Umbilical cord (tissue), 1 donor: ENCODE measurements at regions not wholly inside any gene's neighbourhood (a gene's known extent, or its start where the extent isn't known, plus 50 kb on each side); places are given as distances from the start of the nearest gene placed in this dataset.
"Not testable (repeated sequence)": the region's sequence is repeated elsewhere in the genome, so short reads cannot be mapped to it uniquely, and the experiment has no call there.

Source experiments
- DNase-seq: peaks from one replicate; pipeline ENCODE4 v3.0.0-alpha.2; 2015; ENCODE audit warnings: low spot score

DNA sequence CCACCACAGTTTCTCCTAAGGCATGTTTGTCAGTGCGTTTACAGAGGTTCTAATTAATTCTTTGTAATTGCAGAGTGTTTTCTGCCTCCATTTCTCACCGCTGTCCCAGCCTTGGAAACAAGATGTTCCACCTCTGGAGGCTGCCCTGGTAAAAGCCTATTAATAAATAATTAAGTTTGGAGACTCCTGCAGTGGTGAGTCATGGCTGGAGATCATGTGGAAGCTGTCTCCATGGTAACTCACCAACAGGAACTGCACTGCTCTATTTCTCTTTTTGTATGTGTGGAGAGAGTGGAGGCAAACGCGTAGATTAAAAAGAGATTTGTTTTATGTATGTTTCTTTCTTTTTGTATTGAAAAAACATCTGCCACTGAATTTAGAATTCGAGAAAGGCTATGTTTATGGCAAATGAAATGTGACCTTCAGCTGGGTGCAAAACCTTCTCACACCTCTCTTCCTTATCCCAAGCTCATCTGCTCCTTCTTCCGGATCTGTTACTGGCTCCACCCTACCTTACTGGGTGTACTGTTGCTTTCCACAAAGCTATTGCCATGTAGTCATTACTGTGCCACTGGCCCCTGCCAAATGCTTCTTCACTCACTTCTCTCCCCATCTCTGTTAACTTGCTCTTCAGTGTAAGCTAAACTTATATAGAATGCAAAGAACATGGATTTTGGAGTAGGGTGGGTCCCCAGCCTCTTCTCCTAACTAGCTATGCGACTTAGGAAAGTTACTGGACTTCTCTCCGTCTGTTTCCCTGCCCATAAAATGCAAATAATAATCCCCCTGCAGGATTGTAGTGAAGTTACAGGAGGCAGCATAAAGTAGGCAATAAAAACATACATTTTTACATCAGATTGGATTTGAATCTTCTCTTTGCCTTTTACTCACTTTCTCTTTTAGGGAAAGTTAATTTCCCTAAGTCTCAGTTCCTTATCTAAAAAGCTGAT, 778.5 kb downstream of the NTRK3 start:
- peak; percentile 93 for DNase-seq

DNA sequence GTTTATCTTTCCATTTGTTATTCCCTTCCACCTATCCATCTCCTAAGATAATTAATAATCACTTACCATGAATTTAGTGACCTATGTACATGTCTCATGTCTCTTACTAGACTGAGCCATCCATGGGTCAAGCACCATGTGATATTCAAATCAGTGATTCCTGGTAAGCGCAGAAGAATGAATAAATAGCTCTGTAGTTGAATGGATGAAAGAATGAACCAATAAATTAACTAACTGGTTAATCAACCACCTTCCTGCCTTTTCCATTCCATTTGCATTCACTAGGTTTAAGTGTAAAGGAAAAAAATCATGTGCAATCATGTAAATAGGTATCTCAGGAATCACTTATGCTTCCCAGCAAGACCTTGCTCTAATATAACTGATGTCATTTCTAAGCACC, 779.5 kb downstream of the NTRK3 start:
- no peak for DNase-seq

DNA sequence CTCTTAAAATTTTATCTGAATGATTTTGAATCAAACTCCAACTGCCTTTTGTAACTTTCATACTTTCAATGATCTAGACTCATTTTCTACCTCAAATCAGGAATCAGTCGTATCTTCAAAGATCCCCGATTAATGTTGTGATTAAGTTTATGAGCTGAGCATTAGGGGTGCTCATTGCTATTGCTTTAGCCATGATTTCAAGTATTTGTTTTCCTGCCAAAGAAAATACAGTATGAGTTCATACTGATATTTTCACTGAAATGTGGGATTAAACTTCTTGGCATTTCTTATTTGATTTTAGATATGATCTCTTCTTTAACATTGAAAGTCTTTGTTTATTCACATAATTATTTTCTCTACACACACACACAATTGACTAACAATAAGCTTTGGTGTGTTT, 785.6 kb downstream of the NTRK3 start:
- peak; percentile 55 for DNase-seq

DNA sequence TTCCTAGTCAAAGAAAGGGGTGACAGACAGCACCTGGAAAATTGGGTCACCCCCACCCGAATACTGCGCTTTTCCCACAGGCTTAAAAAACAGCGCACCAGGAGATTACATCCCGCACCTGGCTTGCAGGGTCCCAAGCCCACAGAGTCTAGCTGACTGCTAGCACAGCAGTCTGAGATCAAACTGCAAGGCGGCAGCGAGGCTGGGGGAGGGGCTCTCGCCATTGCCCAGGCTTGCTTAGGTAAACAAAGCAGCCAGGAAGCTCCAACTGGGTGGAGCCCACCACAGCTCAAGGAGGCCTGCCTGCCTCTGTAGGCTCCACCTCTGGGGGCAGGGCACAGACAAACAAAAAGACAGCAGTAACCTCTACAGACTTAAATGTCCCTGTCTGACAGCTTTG, 792.6 kb downstream of the NTRK3 start:
- not testable (repeated sequence) for DNase-seq

GRCh38 chr15:87461631-87462030, 794.9 kb downstream of the NTRK3 start:
- DNase-seq = no peak

DNA sequence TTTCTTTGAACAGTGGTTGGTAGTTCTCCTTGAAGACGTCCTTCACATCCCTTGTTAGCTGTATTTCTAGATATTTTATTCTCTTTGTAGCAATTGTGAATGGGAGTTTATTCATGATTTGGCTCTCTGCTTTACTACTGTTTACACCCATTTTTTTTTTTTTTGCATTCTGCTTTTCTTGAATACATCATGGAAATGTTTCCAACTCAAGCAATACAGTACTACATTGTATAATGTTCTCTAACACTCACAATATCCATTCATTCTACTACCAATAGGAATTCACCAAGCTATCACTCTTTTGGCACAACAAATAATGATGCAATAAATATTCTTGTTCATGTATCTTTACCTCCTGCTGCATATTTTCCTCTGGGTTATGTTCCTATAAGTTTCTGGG, 801.7 kb downstream of the NTRK3 start:
- no peak for DNase-seq

DNA sequence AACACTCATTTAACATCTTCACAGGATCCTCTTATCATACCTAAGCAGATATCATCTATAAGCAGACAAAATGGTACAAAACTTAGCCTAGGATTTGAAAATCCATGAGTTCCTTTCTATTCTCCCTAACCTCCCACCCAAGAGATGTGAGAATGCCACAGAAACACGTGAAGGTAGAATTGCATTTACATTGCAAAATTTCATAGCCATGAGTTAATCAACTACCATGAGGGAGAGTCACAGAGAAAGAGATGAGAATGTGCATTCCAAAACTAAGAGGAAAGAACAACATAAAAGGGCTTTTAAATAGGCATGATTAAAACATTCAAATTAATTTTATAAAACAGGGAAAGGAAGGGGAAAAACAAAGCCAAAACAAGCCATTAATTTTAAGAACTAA, 806.2 kb downstream of the NTRK3 start:
- DNase-seq = no peak

GRCh38 chr15:87439090-87439489, 817.4 kb downstream of the NTRK3 start:
- DNase-seq = no peak

- no peak for DNase-seq
Measured at GRCh38 chr15:87433871-87434270, 822.7 kb downstream of the NTRK3 start.

GRCh38 chr15:87429754-87430153, 826.8 kb downstream of the NTRK3 start:
- DNase-seq = no peak

DNA sequence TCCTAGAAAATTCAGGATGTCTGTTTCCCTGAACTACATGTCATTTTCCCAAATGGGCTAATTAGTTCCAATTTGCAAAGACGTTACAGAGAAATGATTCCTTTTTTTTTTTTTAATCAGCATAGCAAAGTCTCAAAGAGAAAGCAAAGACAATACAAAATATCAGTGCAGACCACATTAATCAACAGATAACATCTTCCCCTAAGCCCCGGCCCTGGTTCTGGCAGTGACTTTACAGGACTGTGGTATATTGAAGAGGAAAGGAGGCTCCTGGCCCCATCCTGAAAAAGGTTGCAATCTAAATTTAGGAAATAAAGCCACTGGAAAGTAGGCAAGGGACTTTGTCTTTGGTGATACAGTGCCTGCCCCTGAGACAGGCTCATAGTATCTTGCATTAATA, 836.5 kb downstream of the NTRK3 start:
- no peak for DNase-seq

DNA sequence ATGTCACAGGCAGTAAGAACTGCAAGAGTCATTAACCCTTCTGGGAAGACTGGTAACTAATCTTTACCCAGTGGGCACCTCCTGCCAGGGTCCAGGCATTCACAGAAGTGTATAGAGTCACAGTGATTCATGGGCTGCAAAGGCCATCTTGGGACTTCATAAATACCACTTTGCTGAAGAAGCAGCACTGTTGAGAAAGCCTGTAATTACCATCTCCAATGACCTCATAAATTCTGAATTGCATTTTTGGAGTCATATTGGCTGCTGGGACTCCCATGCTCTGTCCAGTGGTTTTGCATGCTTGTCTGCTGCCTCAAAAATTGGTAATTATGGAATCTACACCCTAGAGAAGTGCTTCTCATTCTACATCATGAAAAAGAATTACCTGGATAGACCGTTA, 837.2 kb downstream of the NTRK3 start:
- no peak for DNase-seq

GRCh38 chr15:87416591-87417257, 839.8 kb downstream of the NTRK3 start:
- no peak for DNase-seq

- no peak for DNase-seq
Measured at GRCh38 chr15:87408902-87409301, 847.6 kb downstream of the NTRK3 start.

DNA sequence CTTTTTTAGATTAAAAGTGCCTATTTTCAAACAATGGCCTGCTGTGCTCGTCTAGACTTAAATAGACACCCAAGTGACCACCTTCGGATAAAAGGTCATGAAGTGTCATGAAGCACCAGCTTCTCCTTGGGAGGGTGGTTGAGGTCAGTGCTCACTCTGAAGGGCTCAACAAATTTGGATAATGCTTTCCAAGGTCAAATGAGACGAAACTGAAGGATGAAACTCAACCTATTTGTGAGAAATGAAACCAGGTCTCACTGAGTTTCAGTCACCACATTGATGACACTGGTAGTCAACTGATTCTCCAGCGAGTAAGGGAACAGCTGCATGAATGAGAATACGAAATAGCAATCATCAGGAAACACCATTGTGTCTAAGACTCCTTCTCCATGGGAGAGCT, 852.6 kb downstream of the NTRK3 start:
- no peak for DNase-seq

GRCh38 chr15:87401973-87402372, 854.6 kb downstream of the NTRK3 start:
- no peak for DNase-seq

- DNase-seq = no peak
Measured at GRCh38 chr15:87394676-87395075, 861.9 kb downstream of the NTRK3 start.

DNA sequence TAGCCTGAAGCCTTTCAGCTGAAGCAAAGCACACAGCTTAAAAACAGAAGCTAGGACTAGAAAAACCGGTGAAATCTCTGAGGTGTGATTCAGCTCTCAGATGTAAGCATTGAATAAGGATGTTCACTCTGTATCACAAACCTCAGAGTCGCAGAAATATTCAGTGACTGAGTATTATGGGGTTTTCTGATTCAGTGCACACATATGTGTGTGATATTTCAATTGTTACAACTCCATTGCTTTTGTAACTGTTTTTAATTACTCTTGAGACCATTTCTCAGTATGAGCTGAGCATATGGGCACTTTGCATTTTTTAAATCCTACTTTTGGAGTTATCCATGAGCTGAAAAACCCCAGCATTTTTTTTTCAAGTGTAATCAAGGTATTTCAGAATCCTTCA, 868.8 kb downstream of the NTRK3 start:
- no peak for DNase-seq

DNA sequence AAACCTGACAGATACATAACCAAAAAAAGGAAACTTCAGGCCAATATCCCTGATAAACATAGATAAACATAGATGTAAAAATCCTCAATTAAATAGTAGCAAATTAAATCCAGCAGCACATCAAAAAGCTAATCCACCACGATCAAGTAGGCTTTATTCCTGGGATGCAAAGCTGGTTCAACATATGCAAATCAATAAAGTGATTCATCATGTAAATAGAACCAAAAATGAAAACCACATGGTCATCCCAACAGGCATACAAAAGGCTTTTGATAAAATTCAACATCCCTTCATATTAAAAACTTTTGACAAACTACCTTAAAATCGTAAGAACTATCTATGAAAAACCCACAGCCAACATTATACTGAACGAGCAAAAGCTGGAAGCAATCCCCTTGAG, 882.2 kb downstream of the NTRK3 start:
- no peak for DNase-seq

DNA sequence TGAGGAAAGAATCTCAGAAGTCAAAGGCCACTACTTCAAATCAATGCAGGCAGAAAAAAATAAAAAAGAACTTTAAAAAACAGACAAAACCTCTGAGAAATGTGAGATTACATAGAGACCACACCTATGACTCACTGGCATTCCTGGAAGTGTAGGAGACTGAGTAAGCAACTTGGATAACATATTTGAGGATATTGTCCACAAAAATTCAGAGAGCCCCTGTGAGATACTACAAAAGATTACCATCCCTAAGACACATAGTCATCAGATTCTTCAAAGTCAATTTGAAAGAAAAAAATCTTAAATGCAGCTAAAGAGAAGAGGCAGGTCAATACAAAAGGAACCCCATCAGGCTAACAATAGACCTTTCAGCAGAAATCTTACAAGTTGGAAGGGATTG, 887.3 kb downstream of the NTRK3 start:
- no peak for DNase-seq

DNA sequence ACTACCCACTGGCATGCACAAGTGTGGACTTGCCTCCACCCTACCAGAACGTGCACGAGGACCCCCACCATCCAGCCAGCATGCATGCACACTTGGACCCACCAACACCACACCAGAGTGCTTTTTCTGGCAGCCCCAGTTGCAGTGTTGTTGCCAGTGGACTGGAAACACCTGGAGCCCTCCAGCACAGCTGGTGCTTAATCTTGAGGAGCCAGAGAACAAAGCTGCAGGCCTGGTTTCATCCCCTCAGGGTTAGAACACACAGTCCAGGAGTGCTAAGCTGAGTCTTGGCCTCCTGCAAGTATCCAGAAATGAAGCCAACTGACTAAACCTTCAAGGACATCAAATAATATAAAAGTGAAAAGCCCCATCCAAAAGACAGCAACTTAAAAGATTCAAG, 888.0 kb downstream of the NTRK3 start:
- no peak for DNase-seq

- DNase-seq = no peak
Measured at GRCh38 chr15:87365186-87365585, 891.4 kb downstream of the NTRK3 start.

DNA sequence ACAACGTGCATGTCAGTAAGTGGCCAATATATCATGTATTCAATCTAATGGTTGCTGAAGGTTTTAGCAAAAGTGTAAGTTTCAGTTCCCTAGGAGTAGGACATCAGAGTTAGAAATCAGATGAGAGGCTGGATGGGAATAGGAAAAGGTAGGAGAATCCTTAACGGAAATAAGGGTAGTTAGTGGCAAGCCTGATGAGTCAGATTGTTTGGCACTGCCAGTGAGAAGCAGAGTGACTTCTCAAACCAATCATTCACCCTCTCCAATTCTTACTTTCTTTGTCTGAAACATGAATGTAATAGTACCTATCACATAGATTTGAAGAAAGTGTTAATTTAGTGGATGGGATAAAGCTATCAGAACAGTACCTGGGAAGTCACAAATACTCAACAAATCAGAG, 894.0 kb downstream of the NTRK3 start:
- DNase-seq = no peak
